ENCODE measurements at regions not wholly inside any gene's neighbourhood (a gene's known extent, or its start where the extent isn't known, plus 50 kb on each side); places are given as distances from the start of the nearest gene placed in this dataset.

GRCh38 chr11:127994736-127995135, 592.6 kb downstream of the ETS1 start:
- Histone ChIP-seq H3K9ac (replicated peaks; ENCODE audit: extremely low read depth, insufficient read depth, low read length) (no peak overlapping the region), H3K36me3 (ENCODE audit: control insufficient read depth in 2 of 2, extremely low read depth in 1 of 2, insufficient read depth in 2 of 2, low read length in 2 of 2) (no peaks in the 10 kb centered on the region), H3K27ac (ENCODE audit: insufficient read depth, low read depth, low read length) (no peak overlapping the region), H3K4me3 (replicated peaks in 1 of 3; ENCODE audit: insufficient read depth in 1 of 3, low read depth in 1 of 3, low read length in 3 of 3) (no peak overlapping the region), H2AFZ (ENCODE audit: low read depth, low read length) (no peak overlapping the region), H4K20me1 (replicated peaks; ENCODE audit: control insufficient read depth, extremely low read depth, insufficient read depth, low read length) (no peaks in the 10 kb centered on the region), H3K4me2 (ENCODE audit: insufficient read depth, low read length) (no peak overlapping the region), H3K79me2 (ENCODE audit: control insufficient read depth, insufficient read depth, low read length) (no peaks in the 10 kb centered on the region), H3K9me3 (replicated peaks; ENCODE audit: control insufficient read depth, insufficient read depth, low read length) (no peaks in the 10 kb centered on the region), H3K4me1 (ENCODE audit: control insufficient read depth, extremely low read depth, insufficient read depth, low read length) (no peaks in the 10 kb centered on the region), H3K27me3 (ENCODE audit: control insufficient read depth in 2 of 2, insufficient read depth in 2 of 2, low read length in 2 of 2) (no peaks in the 10 kb centered on the region), H3K9me1 (replicated peaks; ENCODE audit: control insufficient read depth, extremely low read depth, insufficient read depth, low read length) (no peaks in the 10 kb centered on the region)
- BruUV-seq (replicated peaks), result no TSS peak
- dilution Hi-C loops (cut with MboI; ENCODE audit: extremely low pct_ligation_motif_present, low sequenced_read_pairs) (no loop called here), intact Hi-C loops (cut with micrococcal nuclease) (no loop called here)
- FAIRE-seq (no peak), DNase-seq (ENCODE audit: low read depth, low spot score) (no peak)
- CTCF ChIA-PET, result no interaction called here
- POLR2A ChIA-PET, result no interaction called here
- TF ChIP-seq POLR2AphosphoS5 (IDR thresholded peaks at IDR 0.05; ENCODE audit: insufficient read depth, low read depth, low read length) (no peak), POLR2A (IDR thresholded peaks at IDR 0.05; ENCODE audit: low read depth, low read length) (no peak), JUN (IDR thresholded peaks at IDR 0.05; ENCODE audit: borderline replicate concordance, insufficient read depth, insufficient read length, low read depth) (no peak), CTCF (IDR thresholded peaks at IDR 0.05; ENCODE audit: extremely low read depth in 1 of 2, insufficient read depth in 1 of 2, low read depth in 1 of 2, low read length in 2 of 2) (no peak), GATA2 (IDR thresholded peaks at IDR 0.05; ENCODE audit: insufficient read depth, insufficient read length, low read depth, low read length) (no peak), FOS (IDR thresholded peaks at IDR 0.05; ENCODE audit: borderline replicate concordance, insufficient read depth, low read length) (no peak), MAX (IDR thresholded peaks at IDR 0.05; ENCODE audit: insufficient read depth, insufficient read length) (no peak), MYC (IDR thresholded peaks at IDR 0.05; ENCODE audit: low read depth, low read length) (no peak), EZH2 (IDR thresholded peaks at IDR 0.05; ENCODE audit: borderline replicate concordance, low read depth, low read length, severe bottlenecking) (no peak)

Measured in endothelial cell of umbilical vein (primary cell).